ENCODE measurements at regions not wholly inside any gene's neighbourhood (a gene's known extent, or its start where the extent isn't known, plus 50 kb on each side); places are given as distances from the start of the nearest gene placed in this dataset.

GRCh38 chr20:60768216-60768615 lies 483.8 kb upstream of the CDH4 start:
- Histone ChIP-seq H3K4me1 (no peaks in the 10 kb centered on the region), H3K4me3 (no peak overlapping the region), H3K27ac (no peak overlapping the region), H3K9me3 (peaks cover 0 to 16% (median 3%) of the 10 kb centered on the region in 11 donors), H3K36me3 (no peaks in the 10 kb centered on the region), H3K27me3 (peaks cover 0 to 16% (median 0%) of the 10 kb centered on the region in 7 donors)
- 82 to 84% methylated on average over 1 of the region's 1 CpG for WGBS, 2 donors
- no peak for TF ChIP-seq CTCF (IDR thresholded peaks at IDR 0.05)
- intact Hi-C loops (cut with DNase I), result no loop called here
- DNase-seq (no peak), ATAC-seq (no peak)

- Histone ChIP-seq H3K9me3 (peaks cover 0 to 15% (median 3%) of the 10 kb centered on the region in 11 donors), H3K36me3 (no peaks in the 10 kb centered on the region), H3K27ac (no peak overlapping the region), H3K4me1 (no peaks in the 10 kb centered on the region), H3K4me3 (no peak overlapping the region), H3K27me3 (peaks cover 0 to 11% (median 5%) of the 10 kb centered on the region in 7 donors)
- intact Hi-C loops (cut with DNase I), result loop anchor here in 1 of 10 donors (10.0 kb wide), 1 partner anchor 64 kb away; no protein-coding TSS in a partner anchor
- ATAC-seq (no peak), DNase-seq (no peak)
- no peak for TF ChIP-seq CTCF (IDR thresholded peaks at IDR 0.05)
- 60 to 62% methylated on average over 6 of the region's 6 CpGs for WGBS, 2 donors
These were observed 471.6 kb upstream of the CDH4 start for GRCh38 chr20:60780388-60781025.

GRCh38 chr20:60782959-60783625 lies 469.0 kb upstream of the CDH4 start:
- intact Hi-C loops (cut with DNase I), result loop anchor here in 1 of 10 donors (10.0 kb wide), 1 partner anchor 62 kb away; no protein-coding TSS in a partner anchor
- ATAC-seq (no peak), DNase-seq (no peak)
- H3K27ac ChIP-seq, result no peak overlapping the region
- H3K27me3 ChIP-seq, result peaks cover 0 to 15% (median 5%) of the 10 kb centered on the region in 7 donors
- no peak overlapping the region for H3K4me3 ChIP-seq
- no peaks in the 10 kb centered on the region for H3K4me1 ChIP-seq
- no peaks in the 10 kb centered on the region for H3K36me3 ChIP-seq
- no peak for TF ChIP-seq CTCF (IDR thresholded peaks at IDR 0.05)
- H3K9me3 ChIP-seq, result peaks cover 0 to 14% (median 3%) of the 10 kb centered on the region in 11 donors
- WGBS, 2 donors, result 86 to 91% methylated on average over 7 of the region's 7 CpGs

- ATAC-seq (no peak), DNase-seq (no peak)
- no peaks in the 10 kb centered on the region for H3K4me1 ChIP-seq
- H3K27ac ChIP-seq, result no peak overlapping the region
- no peak overlapping the region for H3K4me3 ChIP-seq
- intact Hi-C loops (cut with DNase I), result loop anchor here in 1 of 10 donors (10.0 kb wide), 1 partner anchor 60 kb away; no protein-coding TSS in a partner anchor
- TF ChIP-seq CTCF (IDR thresholded peaks at IDR 0.05), result no peak
- H3K27me3 ChIP-seq, result peaks cover 0 to 15% (median 8%) of the 10 kb centered on the region in 7 donors
- WGBS, 2 donors, result 64 to 86% methylated on average over 1 of the region's 1 CpG
- H3K9me3 ChIP-seq, result no peaks in the 10 kb centered on the region
- H3K36me3 ChIP-seq, result no peaks in the 10 kb centered on the region
These were observed 466.8 kb upstream of the CDH4 start for GRCh38 chr20:60785301-60785700.

All from heart right ventricle (tissue), 16 donors.